ENCODE measurements at regions not wholly inside any gene's neighbourhood (a gene's known extent, or its start where the extent isn't known, plus 50 kb on each side); places are given as distances from the start of the nearest gene placed in this dataset.

DNA sequence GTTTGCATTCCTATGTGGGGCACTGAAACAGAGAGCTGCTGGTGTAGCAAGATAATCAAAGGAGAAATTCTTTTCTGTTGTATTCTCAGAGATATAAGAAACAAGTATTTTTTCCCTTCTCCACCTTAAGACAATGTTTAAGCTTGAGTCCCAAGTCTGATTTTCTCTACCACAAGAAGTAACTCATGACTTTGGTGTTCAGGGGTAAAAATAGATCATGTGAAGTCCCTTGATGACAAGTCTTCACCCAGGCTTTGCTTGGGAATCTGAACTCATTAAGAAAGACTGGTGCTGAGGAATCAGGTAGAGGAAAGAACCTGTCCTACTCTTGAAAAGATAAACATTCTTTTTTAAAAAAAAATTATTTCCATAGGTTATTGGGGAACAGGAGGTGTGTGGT, 205.6 kb downstream of the ALDH8A1 start:
- no peak for DNase-seq (ENCODE audit: low read depth in 4 of 4, low spot score in 3 of 4)

DNA sequence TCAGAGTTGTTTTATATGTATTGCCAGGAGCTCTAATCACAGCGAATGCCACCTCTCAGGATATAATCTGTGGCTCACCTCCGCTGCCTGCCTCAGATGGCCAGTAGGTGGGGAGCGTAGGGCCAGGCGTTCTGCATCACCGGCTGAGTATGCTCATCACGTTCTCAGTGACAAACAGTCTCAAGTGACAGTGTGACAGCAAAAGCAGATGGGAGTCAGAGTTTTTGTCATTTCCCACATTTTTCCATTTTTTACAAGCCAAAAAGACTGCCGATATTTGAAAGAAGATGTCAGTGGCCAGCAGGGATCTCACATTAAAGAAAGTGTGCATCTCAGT, 208.7 kb downstream of the ALDH8A1 start:
- no peak for DNase-seq (ENCODE audit: low read depth in 4 of 4, low spot score in 3 of 4)

DNA sequence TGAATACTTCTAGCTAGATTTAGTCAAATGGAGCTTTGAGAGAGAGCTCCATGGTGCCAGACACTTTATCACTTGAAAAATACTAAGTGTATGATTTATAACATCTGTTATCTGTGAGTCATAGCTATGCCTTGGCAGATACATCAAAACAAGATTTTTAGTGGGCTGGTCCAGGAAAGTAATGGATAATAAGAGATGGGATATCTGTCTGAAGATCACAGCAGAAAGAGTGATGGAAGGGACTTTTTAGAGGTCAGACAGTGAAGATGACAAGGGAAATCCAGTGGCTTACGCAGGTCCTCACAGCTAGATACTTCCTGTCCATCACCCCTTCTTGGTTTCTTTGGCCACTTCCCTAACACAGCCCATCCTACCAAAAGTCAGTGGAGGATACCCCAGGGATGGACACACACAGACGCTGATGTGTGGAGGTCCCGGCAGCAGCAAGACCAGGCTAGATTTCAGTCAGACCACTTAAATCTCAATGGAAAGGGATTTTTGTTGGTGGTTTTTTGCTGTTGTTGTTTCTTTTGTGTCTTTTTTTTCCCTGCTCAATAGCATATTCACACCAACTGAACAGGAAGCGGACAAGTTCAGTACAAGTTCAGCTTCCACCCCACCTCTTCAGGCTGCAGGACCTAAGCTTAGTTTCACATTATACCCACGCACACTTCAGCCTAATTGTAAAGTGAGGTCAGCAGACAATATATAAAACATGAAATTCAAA, 209.3 kb downstream of the ALDH8A1 start:
- DNase-seq (ENCODE audit: low read depth in 4 of 4, low spot score in 3 of 4): no peak

DNA sequence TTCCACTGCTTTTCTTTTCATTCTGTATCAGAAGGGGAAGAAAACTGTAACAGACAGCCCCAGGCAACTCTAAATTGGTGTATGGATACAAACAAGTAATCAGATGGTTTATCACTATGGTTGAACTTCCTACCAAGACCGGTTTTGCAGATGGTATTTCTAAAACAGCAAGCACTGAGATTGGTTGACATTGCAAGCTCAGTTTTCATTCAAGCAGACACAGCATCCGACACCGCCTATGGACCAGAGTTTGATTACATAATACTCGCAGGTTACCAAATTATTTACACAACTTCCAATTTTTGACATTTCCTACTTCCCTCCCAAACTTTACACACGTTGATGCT, 209.9 kb downstream of the ALDH8A1 start:
- no peak for DNase-seq (ENCODE audit: low read depth in 4 of 4, low spot score in 3 of 4)

DNA sequence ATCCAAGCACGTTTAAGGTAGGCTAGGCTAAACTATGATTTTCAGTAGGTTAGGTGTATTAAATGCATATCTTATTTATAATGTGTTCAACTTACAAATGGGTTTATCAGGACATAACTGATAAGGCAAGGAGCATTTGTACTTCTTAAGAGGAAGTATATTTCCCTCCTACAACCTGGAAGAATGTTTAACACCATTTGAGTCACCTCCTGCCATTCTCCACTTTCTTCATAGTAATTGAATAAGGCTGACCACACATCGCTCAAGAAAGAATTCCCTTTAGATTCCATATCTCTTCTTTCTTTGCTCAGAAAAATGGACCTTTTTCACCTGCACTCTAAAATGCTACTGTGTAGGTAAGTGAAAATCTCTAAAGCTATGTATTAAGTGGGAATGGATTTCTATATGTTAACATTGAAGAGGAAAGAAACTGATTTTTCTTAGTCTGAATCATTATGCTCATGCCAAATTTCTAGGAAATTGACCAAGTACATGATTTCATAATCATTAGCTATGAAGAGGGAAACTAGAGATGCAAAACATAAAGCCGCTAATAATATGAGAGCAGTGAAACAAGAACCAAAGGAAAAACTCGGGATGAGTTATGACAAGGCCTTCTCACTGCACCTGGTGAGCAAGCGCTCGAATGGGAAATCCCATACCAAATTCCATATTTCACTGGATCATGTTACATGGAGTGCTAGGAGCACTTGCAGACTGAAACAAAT, 210.4 kb downstream of the ALDH8A1 start:
- no peak for DNase-seq (ENCODE audit: low read depth in 4 of 4, low spot score in 3 of 4)

DNA sequence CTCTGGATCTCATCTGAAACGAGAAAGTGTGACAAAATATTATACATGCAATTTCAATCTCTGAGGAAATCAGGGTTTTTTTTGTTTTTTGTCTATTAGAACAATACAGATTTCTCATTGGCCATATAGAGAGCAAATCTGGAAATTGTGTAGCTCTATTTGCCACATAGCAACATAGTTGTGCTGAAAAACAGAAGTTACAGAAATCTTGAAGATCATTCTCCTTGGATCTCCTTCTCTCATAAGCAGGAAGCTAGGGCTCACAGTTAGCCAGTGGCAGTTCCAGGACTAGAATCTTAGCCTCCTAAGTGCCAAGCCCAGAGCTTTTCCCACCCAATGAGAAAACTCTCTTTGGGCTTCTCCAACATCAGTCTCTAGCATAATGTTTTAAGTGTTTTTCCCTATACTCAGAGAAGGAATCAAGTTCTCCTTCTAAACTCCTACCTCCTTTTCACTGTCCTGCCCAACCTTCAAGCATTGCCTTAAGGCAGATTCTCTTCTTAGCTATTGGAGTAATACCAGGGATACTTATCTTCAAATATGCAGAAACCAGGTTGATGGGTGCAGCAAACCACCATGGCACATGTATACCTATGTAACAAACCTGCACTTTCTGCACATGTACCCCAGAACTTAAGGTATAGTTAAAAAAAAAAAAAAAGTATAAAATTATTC, 211.6 kb downstream of the ALDH8A1 start:
- DNase-seq (ENCODE audit: low read depth in 4 of 4, low spot score in 3 of 4): no peak

DNA sequence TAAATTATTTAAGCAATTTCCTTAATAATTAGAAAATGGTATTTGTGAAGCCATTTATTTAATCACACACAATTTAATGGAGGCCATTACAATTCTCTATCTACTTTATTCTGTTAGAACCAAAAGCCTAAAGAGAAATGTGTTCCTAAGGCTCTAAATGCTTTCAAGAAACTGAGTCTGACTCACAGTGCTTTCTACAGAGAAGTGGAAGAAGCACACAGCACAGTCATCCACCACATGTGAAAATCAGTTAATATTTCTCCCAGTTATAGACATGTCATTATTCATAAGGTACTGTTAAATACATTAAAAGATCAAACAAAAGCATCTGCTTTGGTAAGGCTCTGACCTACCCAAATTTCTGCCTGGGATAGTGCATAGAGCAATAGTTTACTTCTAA, 214.4 kb downstream of the ALDH8A1 start:
- no peak for DNase-seq (ENCODE audit: low read depth in 4 of 4, low spot score in 3 of 4)

DNA sequence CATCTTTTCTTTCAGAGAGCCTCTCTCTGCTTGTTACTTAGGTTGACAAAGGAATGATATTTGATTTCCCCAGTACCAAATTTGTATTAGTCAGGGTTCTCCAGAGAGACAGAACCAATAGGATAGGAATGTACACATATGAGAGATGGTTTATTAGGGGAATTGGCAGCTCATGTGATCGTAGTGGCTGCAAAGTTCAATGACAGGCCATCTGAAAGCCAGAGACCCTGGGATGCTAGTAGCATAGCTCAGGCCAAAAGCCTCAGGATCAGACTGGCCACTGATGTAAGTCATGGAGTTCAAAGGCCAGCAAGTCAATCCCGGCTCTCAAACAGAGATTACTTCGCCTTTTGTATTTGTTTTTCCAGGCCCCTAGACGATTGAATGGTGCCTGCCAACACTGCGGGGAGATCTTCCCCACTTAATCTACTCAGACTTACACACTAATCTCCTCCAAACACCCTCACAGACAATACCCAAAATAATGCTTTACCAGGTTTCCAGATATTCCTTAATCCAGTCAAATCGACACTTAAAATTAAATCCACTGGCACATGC, 215.5 kb downstream of the ALDH8A1 start:
- no peak for DNase-seq (ENCODE audit: low read depth in 4 of 4, low spot score in 3 of 4)

DNA sequence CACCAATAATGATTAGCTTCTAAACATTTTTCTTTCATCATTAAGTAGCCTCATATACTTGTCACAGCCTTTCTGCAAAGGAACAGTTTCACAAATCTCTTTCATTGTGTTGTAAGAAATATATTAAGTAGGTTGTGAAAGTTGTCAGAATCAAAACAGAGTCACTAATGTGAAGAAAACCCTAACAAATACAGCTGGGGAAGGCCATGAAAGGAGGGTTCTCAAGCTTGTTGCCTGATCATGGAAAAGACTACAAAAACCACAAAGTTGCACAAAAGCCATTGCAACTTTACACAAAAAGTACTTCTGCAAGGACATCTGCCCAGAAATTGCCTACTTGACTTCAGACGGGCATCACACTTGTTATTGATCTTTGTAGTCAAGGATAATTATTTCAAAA, 216.1 kb downstream of the ALDH8A1 start:
- no peak for DNase-seq (ENCODE audit: low read depth in 4 of 4, low spot score in 3 of 4)

DNA sequence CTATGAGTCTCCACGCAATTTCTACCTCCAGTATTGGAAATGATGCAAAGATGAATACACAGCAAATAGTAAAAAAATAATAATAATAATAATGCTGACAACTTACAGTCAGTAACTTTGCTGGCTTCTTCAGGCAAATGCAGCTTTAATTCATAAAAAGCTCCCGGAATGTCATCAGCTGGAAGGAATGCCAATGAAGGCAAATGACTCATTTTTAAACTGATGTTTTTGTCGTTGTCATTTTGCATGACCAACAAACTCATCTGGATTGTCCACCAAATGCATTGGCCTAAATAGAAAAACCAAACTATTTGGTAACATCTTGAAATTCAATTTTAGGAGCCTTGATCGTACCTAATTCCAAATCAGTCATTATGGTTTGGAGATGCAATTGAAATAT, 217.1 kb downstream of the ALDH8A1 start:
- DNase-seq (ENCODE audit: low read depth in 4 of 4, low spot score in 3 of 4): no peak

DNA sequence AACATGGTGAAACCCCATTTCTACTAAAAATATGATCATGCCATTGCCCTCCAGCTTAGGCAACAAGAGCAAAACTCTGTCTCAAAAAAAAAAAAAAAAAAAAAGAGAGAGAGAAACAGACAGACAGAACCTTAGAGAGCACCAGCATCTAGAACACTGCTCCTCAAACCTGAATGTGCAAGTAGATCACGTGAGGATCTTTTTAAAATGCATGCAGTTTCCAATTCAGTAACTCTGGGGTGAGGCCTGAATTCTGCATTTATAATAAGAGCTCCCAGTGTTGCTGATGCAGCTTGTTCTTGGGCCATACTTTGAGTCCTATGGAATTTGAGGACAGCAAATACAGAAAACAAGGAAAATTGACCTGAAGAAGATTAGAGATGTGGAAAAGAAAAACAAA, 218.3 kb downstream of the ALDH8A1 start:
- no peak for DNase-seq (ENCODE audit: low read depth in 4 of 4, low spot score in 3 of 4)

DNA sequence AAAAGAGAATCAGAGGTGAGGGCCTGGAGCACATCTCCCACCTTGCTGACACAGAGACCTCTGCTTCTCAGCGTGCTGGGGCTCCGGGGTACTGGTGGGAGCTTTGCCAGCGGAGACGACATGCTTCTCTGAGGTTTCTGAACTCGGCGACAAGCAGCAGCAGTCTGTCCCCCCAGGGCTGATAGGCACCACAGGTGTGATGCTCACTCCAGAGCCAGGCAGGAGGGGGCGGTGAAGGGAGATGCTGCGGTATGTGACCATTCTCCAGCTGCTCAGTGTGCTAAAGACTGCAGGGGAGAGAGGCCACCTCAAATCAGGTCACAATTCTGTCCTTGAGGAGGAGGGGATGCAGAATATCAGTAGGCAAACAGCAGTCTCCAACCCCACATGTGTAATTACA, 219.9 kb downstream of the ALDH8A1 start:
- DNase-seq (ENCODE audit: low read depth in 4 of 4, low spot score in 3 of 4): no peak

DNA sequence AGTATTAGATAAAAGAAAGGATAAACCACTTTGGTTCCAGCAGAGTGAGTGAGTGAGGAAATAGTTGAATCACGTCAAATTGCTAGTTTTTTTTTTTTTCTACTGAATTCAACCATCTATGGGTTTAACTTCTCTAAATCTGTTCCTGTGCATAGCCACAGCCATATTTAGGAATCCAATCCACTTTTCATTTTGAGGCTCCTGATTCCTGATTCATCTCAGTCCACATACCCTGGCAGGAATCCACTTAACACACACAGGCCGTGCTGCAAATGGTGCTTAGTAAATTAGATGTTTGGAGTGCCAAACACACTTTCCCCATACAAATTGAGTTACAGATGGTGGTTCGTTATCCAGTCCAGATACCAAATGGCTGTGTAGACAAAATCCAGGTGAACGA, 220.3 kb downstream of the ALDH8A1 start:
- DNase-seq (ENCODE audit: low read depth in 4 of 4, low spot score in 3 of 4): no peak

DNA sequence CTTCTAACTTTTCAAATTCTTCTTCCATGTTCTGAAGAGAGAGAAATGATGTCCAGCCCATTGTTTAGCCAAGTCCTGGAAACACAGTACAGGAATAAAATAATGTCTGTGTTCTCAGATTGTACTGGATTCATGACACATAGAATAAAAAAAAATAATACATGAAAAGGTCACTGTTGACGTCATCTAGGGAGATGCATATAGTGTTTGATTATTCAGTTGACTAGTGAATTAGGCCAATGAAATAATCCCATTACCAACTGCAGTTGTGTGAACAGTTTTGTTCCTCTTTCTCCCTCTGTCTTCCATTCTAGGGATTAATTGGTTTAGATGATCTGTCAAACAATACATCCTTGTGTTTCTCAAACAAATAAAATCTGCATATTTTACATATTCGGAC, 222.8 kb downstream of the ALDH8A1 start:
- no peak for DNase-seq (ENCODE audit: low read depth in 4 of 4, low spot score in 3 of 4)

DNA sequence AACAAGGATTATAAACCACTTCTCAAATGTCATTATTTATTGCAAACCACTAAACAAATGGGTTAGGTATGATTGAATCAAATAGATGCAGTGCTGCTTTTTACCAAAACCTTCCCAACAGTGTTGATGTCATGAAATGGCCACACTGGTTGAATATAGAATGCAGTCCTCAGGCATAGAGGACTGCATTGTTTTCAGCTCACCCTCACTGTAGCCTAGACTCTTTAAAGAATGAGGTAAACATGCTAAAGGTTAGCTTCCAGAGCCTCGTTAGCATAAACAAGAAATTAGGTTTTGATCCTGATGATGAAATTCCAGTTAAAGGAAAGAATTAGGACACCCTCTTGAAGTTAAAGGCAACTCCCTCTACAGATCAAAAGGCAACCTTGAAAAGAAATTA, 224.3 kb downstream of the ALDH8A1 start:
- DNase-seq (ENCODE audit: low read depth in 4 of 4, low spot score in 3 of 4): no peak

DNA sequence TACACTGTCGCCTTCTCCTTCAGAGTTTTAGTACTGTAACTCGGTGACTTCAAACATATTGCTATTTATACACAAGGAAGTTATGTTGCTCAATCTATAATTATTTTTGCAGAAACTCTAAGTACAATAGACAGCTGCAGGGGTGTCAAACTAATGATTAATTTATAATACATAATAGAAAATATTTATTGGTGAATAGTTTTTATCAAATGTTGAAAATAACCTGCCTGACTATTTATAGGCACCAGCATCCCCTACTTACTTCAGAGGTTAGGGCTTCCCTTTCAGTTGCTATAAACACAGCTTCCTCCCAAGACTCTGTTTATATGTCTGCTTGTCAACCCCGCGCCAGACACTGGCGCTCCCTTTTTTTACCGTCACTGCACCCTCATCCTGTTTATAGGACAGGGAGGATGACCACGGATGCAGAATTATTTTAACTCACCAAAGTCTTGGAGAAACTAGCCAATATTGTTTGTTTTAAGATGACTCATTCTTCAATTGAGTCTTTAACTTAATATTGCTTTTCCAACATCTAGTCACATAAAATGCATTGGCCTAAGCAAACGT, 225.0 kb downstream of the ALDH8A1 start:
- no peak for DNase-seq (ENCODE audit: low read depth in 4 of 4, low spot score in 3 of 4)

DNA sequence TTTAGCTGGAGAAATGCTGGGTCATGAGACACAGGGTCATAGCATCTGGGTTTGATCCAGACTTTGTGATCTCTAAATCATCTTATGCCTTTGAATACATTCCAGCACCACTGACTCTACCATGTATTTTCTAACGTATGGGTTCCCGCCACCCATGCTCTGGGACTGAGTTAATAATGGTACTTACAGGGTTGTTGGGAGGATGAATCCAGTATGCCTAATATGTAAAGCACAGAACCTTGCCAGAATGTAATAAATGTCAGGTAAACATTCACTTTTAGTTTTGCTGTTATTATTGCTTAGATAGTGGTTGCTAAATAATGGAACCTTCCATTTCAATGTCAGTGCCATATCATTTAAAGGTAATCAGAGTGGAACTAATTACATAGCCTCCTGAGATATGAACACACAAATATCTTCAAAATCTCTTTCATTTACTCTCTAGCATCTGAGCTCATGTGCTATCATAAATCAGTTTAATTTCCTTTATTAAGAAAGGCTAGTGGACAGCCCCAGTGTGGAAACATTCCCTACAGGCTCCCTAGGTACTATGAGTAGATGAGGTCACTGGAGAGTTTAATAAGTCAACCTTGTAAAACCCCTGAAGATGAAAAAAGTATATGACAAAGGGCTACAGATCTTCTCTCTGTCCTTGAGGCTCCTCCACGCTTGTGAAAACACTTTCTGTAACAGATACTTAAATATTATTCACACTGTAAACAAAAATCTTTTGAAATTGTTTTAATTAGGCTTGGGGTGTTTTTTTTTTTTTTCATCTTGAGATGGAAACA, 226.6 kb downstream of the ALDH8A1 start:
- DNase-seq (ENCODE audit: low read depth in 4 of 4, low spot score in 3 of 4): no peak

DNA sequence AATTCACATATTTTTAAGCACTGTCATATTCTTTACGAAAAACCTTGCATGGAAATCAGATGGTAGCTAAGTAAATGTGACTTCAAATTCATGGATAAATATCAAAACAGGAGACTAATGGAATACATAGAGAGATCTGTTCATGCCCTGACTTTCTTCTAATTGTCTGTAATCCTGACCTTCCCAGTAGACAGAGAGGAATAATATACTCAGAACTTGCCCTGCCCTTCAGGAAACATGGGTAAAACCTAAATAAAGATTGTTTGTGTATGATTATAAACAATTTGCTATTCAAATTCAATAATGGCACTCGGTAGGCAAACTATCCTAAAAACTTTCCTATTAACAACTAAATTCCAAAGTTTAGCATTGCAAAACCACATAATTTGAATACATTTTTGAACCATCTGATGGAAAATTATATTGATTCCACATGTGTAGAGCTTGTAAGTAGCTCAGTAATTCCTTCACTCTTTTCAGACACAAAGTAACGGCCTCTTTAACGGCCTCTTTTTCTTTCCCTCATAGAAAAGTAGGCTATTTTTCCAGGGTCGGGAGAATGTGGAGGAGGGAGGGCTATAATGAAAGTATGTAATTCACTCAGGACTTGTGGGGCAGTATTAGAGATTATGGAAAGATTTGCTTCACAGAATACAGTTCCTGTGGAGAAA, 227.6 kb downstream of the ALDH8A1 start:
- no peak for DNase-seq (ENCODE audit: low read depth in 4 of 4, low spot score in 3 of 4)

DNA sequence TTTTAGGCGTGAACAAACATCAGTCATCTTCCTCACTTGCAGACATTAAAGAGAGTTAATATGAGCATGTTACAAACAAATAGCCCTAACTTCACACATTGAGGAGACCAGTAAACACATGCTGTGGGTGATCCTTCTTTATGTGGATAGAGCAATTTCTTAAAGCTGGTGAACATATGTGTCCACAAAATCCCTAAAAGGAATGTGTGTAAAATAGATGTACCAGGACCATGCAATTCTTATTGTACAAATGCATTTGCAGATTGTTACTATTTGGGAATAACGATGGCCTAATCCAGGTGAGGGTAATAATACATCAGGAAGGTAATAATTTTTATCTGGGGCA, 228.9 kb downstream of the ALDH8A1 start:
- DNase-seq (ENCODE audit: low read depth in 4 of 4, low spot score in 3 of 4): no peak

DNA sequence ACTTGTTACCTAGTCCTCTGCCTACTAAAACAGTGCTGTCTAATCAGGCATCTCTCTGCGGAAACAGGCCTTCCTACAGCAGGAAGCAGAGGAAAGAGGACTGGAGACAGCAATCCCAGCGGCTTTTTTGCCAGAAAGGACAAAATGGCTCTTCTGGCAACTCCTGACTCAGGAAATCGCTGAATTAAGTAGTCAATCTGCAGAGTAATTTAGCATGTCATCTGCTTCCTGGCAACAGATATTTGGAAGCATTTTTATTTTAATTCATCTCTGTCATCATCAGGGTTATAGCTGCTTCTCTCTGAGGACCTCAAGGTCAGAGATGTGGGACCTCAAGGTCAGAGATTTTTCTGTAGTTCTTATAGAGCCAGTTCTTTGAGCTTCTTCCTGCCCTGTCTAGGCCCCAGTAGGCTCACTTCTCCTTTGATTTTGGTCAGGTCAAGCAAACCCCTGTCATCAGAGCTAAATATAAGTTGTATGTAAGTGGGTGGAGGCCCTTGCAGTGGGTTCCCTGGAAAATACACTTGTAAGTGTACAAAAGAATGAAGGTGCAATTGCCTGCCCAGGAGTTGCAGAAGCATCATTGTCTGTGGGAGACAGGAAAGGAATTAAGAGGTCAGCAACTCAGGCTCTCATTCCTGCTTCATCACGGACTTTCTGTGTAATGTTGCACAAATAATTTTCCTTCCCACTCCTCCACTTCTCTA, 229.4 kb downstream of the ALDH8A1 start:
- DNase-seq (ENCODE audit: low read depth in 4 of 4, low spot score in 3 of 4): no peak
